GM12864 (cell line): ENCODE measurements at regions not wholly inside any gene's neighbourhood (a gene's known extent, or its start where the extent isn't known, plus 50 kb on each side); places are given as distances from the start of the nearest gene placed in this dataset.

Experiments
- DNase-seq: peaks from one replicate; pipeline ENCODE4 v3.0.0-alpha.2; 2011; ENCODE audit warnings: low read depth
- H3K4me3 ChIP-seq: 2 replicates; pipeline ENCODE4 v1.5.1; 2011; ENCODE audit warnings: mild to moderate bottlenecking, low read depth, low read length, control low read depth
- CTCF ChIP-seq: IDR thresholded peaks from 2 replicates; pipeline ENCODE4 v1.5.1; 2011; ENCODE audit warnings: low read depth, mild to moderate bottlenecking, moderate library complexity, low read length, control low read depth, inconsistent platforms; ENCODE audit errors: missing control alignments

DNA sequence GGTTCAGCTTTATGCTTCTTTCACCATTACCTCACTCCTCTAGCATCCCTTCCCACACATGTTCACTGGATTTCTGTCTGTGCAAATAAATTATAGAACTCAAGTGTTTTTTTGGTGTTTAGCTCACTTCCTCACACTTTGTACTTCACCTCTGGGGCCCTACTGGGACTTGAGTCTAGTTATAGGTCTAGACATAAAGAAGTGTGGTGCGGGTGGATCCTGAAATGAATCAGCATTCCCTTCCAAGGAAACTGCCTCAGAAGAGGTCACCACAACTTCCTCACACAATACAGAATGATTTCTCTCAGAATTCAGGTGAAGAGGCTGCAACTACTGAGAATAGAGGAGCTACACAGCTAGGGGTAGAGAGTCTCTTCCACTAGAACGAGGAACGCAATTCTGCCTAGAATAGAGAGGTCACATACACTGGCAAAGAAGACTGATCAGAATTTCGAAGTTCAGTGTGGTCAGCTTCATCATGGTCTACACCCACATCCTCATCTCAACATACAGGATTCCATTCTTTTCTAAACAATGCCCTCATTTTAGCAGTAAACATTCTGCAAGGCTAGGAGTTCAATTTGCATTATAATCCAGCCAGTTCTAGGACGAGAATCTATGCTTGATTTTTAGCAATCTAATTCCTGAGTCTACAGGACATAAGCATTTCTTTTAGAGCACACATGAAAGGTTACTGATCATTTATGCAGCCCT, 938.7 kb upstream of the PHF14 start:
- no peak for DNase-seq
- no peak overlapping the region for H3K4me3 ChIP-seq
- no peak for TF ChIP-seq CTCF

DNA sequence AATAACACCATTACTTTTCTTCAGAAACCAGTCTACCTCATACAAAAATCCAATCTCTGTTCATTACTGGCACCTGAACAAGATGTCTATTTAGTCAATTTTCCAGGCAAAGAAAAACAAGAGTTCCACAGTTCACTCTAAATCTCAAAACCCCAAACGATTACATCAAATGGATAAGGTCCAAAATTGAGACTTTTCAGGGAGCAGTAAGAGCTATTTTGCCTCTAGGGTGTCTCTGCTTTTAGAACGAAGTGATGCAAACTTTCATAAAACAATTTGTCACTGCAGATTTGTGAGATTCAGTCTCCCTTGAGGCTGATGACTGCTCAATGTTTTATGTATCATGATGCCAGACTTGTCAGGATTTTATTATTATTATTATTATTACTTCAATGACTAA, 937.0 kb upstream of the PHF14 start:
- TF ChIP-seq CTCF: no peak
- no peak overlapping the region for H3K4me3 ChIP-seq
- DNase-seq: no peak

GRCh38 chr7:10038351-10038750, 935.3 kb upstream of the PHF14 start:
- TF ChIP-seq CTCF: no peak
- DNase-seq: no peak
- no peak overlapping the region for H3K4me3 ChIP-seq

GRCh38 chr7:10040674-10041073, 933.0 kb upstream of the PHF14 start:
- TF ChIP-seq CTCF: no peak
- no peak overlapping the region for H3K4me3 ChIP-seq
- no peak for DNase-seq

DNA sequence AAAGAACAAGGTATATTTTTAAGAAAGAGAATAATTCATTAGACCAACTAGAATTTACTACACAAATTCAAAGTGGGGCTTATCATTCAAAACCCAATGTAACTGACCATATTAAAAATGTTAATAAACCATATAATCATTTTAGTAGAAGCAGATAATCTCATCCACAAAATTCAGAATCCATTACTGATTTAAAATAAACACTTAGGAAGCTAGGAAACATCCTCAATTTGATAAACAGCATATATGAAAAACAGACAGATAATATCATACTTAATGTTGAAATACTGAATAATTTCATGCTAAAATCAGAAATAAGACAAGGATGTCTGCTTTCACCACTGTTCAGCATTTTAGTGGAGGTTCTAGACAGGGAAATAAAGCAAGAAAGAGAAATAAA, 902.8 kb upstream of the PHF14 start:
- no peak overlapping the region for H3K4me3 ChIP-seq
- no peak for TF ChIP-seq CTCF
- no peak for DNase-seq

- no peak for DNase-seq
- no peak overlapping the region for H3K4me3 ChIP-seq
- no peak for TF ChIP-seq CTCF
Observed at GRCh38 chr7:10075866-10076265, 897.8 kb upstream of the PHF14 start.

GRCh38 chr7:10076660-10077300, 896.9 kb upstream of the PHF14 start:
- TF ChIP-seq CTCF: no peak
- DNase-seq: no peak

More at GRCh38 chr7:10076660-10077300, 896.9 kb upstream of the PHF14 start:
- H3K4me3 ChIP-seq: no peak overlapping the region
